ENCODE measurements at regions not wholly inside any gene's neighbourhood (a gene's known extent, or its start where the extent isn't known, plus 50 kb on each side); places are given as distances from the start of the nearest gene placed in this dataset.

- H3K4me1 Mint-ChIP-seq, result no peaks in the 10 kb centered on the region
- 82% methylated on average over 3 of the region's 4 CpGs for WGBS (ENCODE audit: insufficient coverage)
Observed at GRCh38 chr6:66578362-66578761, 871.3 kb upstream of the EYS start.

GRCh38 chr6:66568271-66568670 is 861.2 kb upstream of the EYS start:
- intact Hi-C loops (cut with micrococcal nuclease), result no loop called here
- Mint-ChIP-seq H3K9me3 (peaks cover 5 to 7% of the 10 kb centered on the region in 2 donors), H3K36me3 (no peaks in the 10 kb centered on the region), H3K4me3 (no peak overlapping the region), H3K4me1 (no peaks in the 10 kb centered on the region), H3K27me3 (ENCODE audit: low read depth in 2 of 2) (no peaks in the 10 kb centered on the region), H3K27ac (no peak overlapping the region)
- no peak for DNase-seq
- WGBS (ENCODE audit: insufficient coverage), result 100% methylated on average over 1 of the region's 4 CpGs
- no peak for TF ChIP-seq CTCF (IDR thresholded peaks at IDR 0.05)
- Histone ChIP-seq H3K4me3 (ENCODE audit: low read length) (no peak overlapping the region), H3K36me3 (ENCODE audit: control insufficient read depth, insufficient read depth, low read length) (no peaks in the 10 kb centered on the region), H3K27me3 (ENCODE audit: control insufficient read depth, insufficient read depth, low read length) (no peaks in the 10 kb centered on the region), H3K9me3 (ENCODE audit: control insufficient read depth, insufficient read depth, low read length) (peaks cover 7% of the 10 kb centered on the region), H3K4me1 (ENCODE audit: control insufficient read depth, insufficient read depth, low read length) (no peaks in the 10 kb centered on the region), H3K27ac (ENCODE audit: low read length) (no peak overlapping the region)
- ATAC-seq, result no peak

More at GRCh38 chr6:66578362-66578761, 871.3 kb upstream of the EYS start:
- no peak for TF ChIP-seq CTCF (IDR thresholded peaks at IDR 0.05)
- no peaks in the 10 kb centered on the region for H3K36me3 Mint-ChIP-seq
- DNase-seq, result no peak
- Histone ChIP-seq H3K36me3 (ENCODE audit: control insufficient read depth, insufficient read depth, low read length) (no peaks in the 10 kb centered on the region), H3K27me3 (ENCODE audit: control insufficient read depth, insufficient read depth, low read length) (no peaks in the 10 kb centered on the region), H3K9me3 (ENCODE audit: control insufficient read depth, insufficient read depth, low read length) (peaks cover 4% of the 10 kb centered on the region), H3K4me1 (ENCODE audit: control insufficient read depth, insufficient read depth, low read length) (no peaks in the 10 kb centered on the region), H3K4me3 (ENCODE audit: low read length) (no peak overlapping the region), H3K27ac (ENCODE audit: low read length) (no peak overlapping the region)
- H3K27ac Mint-ChIP-seq, result no peak overlapping the region
- intact Hi-C loops (cut with micrococcal nuclease), result no loop called here
- no peak overlapping the region for H3K4me3 Mint-ChIP-seq
- peaks cover 5 to 12% of the 10 kb centered on the region in 2 donors for H3K9me3 Mint-ChIP-seq
- ATAC-seq, result no peak
- no peaks in the 10 kb centered on the region for H3K27me3 Mint-ChIP-seq (ENCODE audit: low read depth in 2 of 2)

- no peak overlapping the region for H3K4me3 Mint-ChIP-seq
- ATAC-seq (no peak), DNase-seq (no peak)
- H3K27me3 ChIP-seq (ENCODE audit: control insufficient read depth, insufficient read depth, low read length), result no peaks in the 10 kb centered on the region
- WGBS (ENCODE audit: insufficient coverage), result 83% methylated on average over 1 of the region's 6 CpGs
- H3K9me3 Mint-ChIP-seq, result peaks cover 9 to 15% of the 10 kb centered on the region in 2 donors
- H3K4me1 ChIP-seq (ENCODE audit: control insufficient read depth, insufficient read depth, low read length), result no peaks in the 10 kb centered on the region
- no peak for TF ChIP-seq CTCF (IDR thresholded peaks at IDR 0.05)
- intact Hi-C loops (cut with micrococcal nuclease), result no loop called here
- H3K27ac ChIP-seq (ENCODE audit: low read length), result no peak overlapping the region
- H3K27me3 Mint-ChIP-seq (ENCODE audit: low read depth in 2 of 2), result no peaks in the 10 kb centered on the region
- no peaks in the 10 kb centered on the region for H3K36me3 ChIP-seq (ENCODE audit: control insufficient read depth, insufficient read depth, low read length)
- H3K4me3 ChIP-seq (ENCODE audit: low read length), result no peak overlapping the region
- no peaks in the 10 kb centered on the region for H3K36me3 Mint-ChIP-seq
- no peaks in the 10 kb centered on the region for H3K4me1 Mint-ChIP-seq
- H3K9me3 ChIP-seq (ENCODE audit: control insufficient read depth, insufficient read depth, low read length), result peaks cover 2% of the 10 kb centered on the region
- H3K27ac Mint-ChIP-seq, result no peak overlapping the region
Observed at GRCh38 chr6:66561479-66561878, 854.5 kb upstream of the EYS start.

GRCh38 chr6:66558189-66558588 is 851.2 kb upstream of the EYS start:
- H3K27me3 Mint-ChIP-seq (ENCODE audit: low read depth in 2 of 2), result no peaks in the 10 kb centered on the region
- ATAC-seq (no peak), DNase-seq (no peak)
- Histone ChIP-seq H3K4me3 (ENCODE audit: low read length) (no peak overlapping the region), H3K9me3 (ENCODE audit: control insufficient read depth, insufficient read depth, low read length) (peaks cover 2% of the 10 kb centered on the region), H3K27ac (ENCODE audit: low read length) (no peak overlapping the region), H3K36me3 (ENCODE audit: control insufficient read depth, insufficient read depth, low read length) (no peaks in the 10 kb centered on the region), H3K27me3 (ENCODE audit: control insufficient read depth, insufficient read depth, low read length) (no peaks in the 10 kb centered on the region), H3K4me1 (ENCODE audit: control insufficient read depth, insufficient read depth, low read length) (no peaks in the 10 kb centered on the region)
- no peak overlapping the region for H3K4me3 Mint-ChIP-seq
- H3K27ac Mint-ChIP-seq, result no peak overlapping the region
- H3K4me1 Mint-ChIP-seq, result no peaks in the 10 kb centered on the region
- peaks cover 15% of the 10 kb centered on the region for H3K36me3 Mint-ChIP-seq
- intact Hi-C loops (cut with micrococcal nuclease), result no loop called here
- TF ChIP-seq CTCF (IDR thresholded peaks at IDR 0.05), result no peak
- H3K9me3 Mint-ChIP-seq, result peaks cover 15 to 26% of the 10 kb centered on the region in 2 donors
